ENCODE measurements at regions not wholly inside any gene's neighbourhood (a gene's known extent, or its start where the extent isn't known, plus 50 kb on each side); places are given as distances from the start of the nearest gene placed in this dataset.

- DNase-seq (ENCODE audit: low spot score) = no peak
Measured at GRCh38 chr1:234882898-234883297, 245.7 kb downstream of the TOMM20 start.

- no peak for DNase-seq (ENCODE audit: low spot score)
Measured at GRCh38 chr1:234881893-234882771, 246.5 kb downstream of the TOMM20 start.

GRCh38 chr1:234879147-234880080 is 249.2 kb downstream of the TOMM20 start:
- no peak for DNase-seq (ENCODE audit: low spot score)

- no peak for DNase-seq (ENCODE audit: low spot score)
Measured at GRCh38 chr1:234878288-234878687, 250.3 kb downstream of the TOMM20 start.

GRCh38 chr1:234877761-234878160 is 250.9 kb downstream of the TOMM20 start:
- DNase-seq (ENCODE audit: low spot score) = no peak

GRCh38 chr1:234875953-234876855 is 252.4 kb downstream of the TOMM20 start:
- peak; percentile 69 for DNase-seq (ENCODE audit: low spot score)

- DNase-seq (ENCODE audit: low spot score) = peak; percentile 49
Measured at GRCh38 chr1:234875328-234875952, 253.2 kb downstream of the TOMM20 start.

GRCh38 chr1:234874291-234875288 is 254.0 kb downstream of the TOMM20 start:
- DNase-seq (ENCODE audit: low spot score) = peak; percentile 83

- no peak for DNase-seq (ENCODE audit: low spot score)
Measured at GRCh38 chr1:234871710-234872271, 256.8 kb downstream of the TOMM20 start.

- no peak for DNase-seq (ENCODE audit: low spot score)
Measured at GRCh38 chr1:234871039-234871709, 257.5 kb downstream of the TOMM20 start.

GRCh38 chr1:234870020-234870981 is 258.3 kb downstream of the TOMM20 start:
- DNase-seq (ENCODE audit: low spot score) = no peak

GRCh38 chr1:234869182-234870019 is 259.2 kb downstream of the TOMM20 start:
- no peak for DNase-seq (ENCODE audit: low spot score)

GRCh38 chr1:234868296-234869147 is 258.5 kb upstream of the IRF2BP2 start:
- DNase-seq (ENCODE audit: low spot score) = no peak

- peak; percentile 78 for DNase-seq (ENCODE audit: low spot score)
Measured at GRCh38 chr1:234866007-234866866, 256.3 kb upstream of the IRF2BP2 start.
